Gastroesophageal sphincter (tissue), 4 donors: ENCODE measurements at regions not wholly inside any gene's neighbourhood (a gene's known extent, or its start where the extent isn't known, plus 50 kb on each side); places are given as distances from the start of the nearest gene placed in this dataset.

ENCODE experiments used
- ATAC-seq: fragments of 150-250 bp; one replicate; pipeline ENCODE4 v1.9.1; 2016; ENCODE audit warnings: mild to moderate bottlenecking, moderate library complexity
- H3K27ac ChIP-seq, 4 donors: fragments of 200-600 bp; sonication (generic) in 3 of 4; 1 replicate in 3 of 4; 2 replicates in 1 of 4; pipeline ENCODE4 v1.5.1; 2016 to 2019
- H3K27me3 ChIP-seq: fragments of 200-600 bp; sonication (generic); one replicate; pipeline ENCODE4 v1.5.1; 2019
- H3K36me3 ChIP-seq, 2 donors: fragments of 200-600 bp; sonication (generic); one replicate each; pipeline ENCODE4 v1.5.1; 2019; ENCODE audit warnings: control low read depth in 1 of 2
- H3K4me1 ChIP-seq, 3 donors: fragments of 200-600 bp; sonication (generic); 1 replicate in 2 of 3; 2 replicates in 1 of 3; pipeline ENCODE4 v1.5.1; 2016 to 2019; ENCODE audit warnings: control low read depth in 2 of 3
- H3K4me3 ChIP-seq, 2 donors: fragments of 200-600 bp; sonication (generic); one replicate each; pipeline ENCODE4 v1.5.1; 2019; ENCODE audit warnings: mild to moderate bottlenecking in 1 of 2, moderate library complexity in 1 of 2
- H3K9me3 ChIP-seq, 3 donors: fragments of 200-600 bp; sonication (generic); one replicate each; pipeline ENCODE4 v1.5.1; 2017 to 2019; ENCODE audit warnings: control low read depth in 2 of 3
- CTCF ChIP-seq, 4 experiments: fragments of 200-600 bp in 2 of 4; fragments of 450-650 bp in 2 of 4; sonication (generic) in 1 of 4; IDR thresholded peaks; one replicate each; pipeline ENCODE4 v1.5.1; 2017 to 2019; ENCODE audit warnings: antibody characterized with exemption in 4 of 4, mild to moderate bottlenecking in 2 of 4, moderate library complexity in 2 of 4
- EP300 ChIP-seq: sonication (generic); formaldehyde crosslinking; IDR thresholded peaks from one replicate; pipeline ENCODE4 v1.6.1; 2017; ENCODE audit warnings: antibody characterized with exemption, mild to moderate bottlenecking
- POLR2A ChIP-seq, 2 donors: fragments of 450-650 bp; IDR thresholded peaks; one replicate each; pipeline ENCODE4 v1.6.1; 2017; ENCODE audit warnings: antibody characterized with exemption in 2 of 2, mild to moderate bottlenecking in 2 of 2, moderate library complexity in 1 of 2
- POLR2AphosphoS5 ChIP-seq: sonication (generic); formaldehyde crosslinking; IDR thresholded peaks from one replicate; pipeline ENCODE4 v1.6.1; 2017; ENCODE audit warnings: antibody characterized with exemption
- WGBS, 2 donors: methylation state at CpG; one replicate each; pipeline ENCODE4 v1.1.5; 2018; ENCODE audit warnings: low coverage in 1 of 2; 5-methylcytosine and 5-hydroxymethylcytosine counted together

GRCh38 chr9:129239946-129240490 is 62.0 kb upstream of the IER5L start:
- 82 to 100% methylated on average over 4 to 10 of the region's 10 CpGs for WGBS, 2 donors
- H3K27me3 ChIP-seq: no peaks in the 10 kb centered on the region
- H3K27ac ChIP-seq: no peak overlapping the region
- no peak overlapping the region for H3K4me3 ChIP-seq
- H3K36me3 ChIP-seq: no peaks in the 10 kb centered on the region
- peaks cover 0 to 10% (median 5%) of the 10 kb centered on the region in 3 donors for H3K4me1 ChIP-seq
- no peaks in the 10 kb centered on the region for H3K9me3 ChIP-seq
- ATAC-seq: no peak
- TF ChIP-seq EP300: no peak
- TF ChIP-seq CTCF (IDR thresholded peaks at IDR 0.05): no peak
- no peak for TF ChIP-seq POLR2A (IDR thresholded peaks at IDR 0.05)
- TF ChIP-seq POLR2AphosphoS5: no peak

- no peak for TF ChIP-seq EP300
- no peak for TF ChIP-seq CTCF (IDR thresholded peaks at IDR 0.05)
- no peak for TF ChIP-seq POLR2A (IDR thresholded peaks at IDR 0.05)
- no peak for TF ChIP-seq POLR2AphosphoS5
- no peaks in the 10 kb centered on the region for H3K27me3 ChIP-seq
- whole genome bisulfite sequencing, 2 donors: 90 to 100% methylated on average over 1 of the region's 2 CpGs
- H3K36me3 ChIP-seq: no peaks in the 10 kb centered on the region
- H3K4me1 ChIP-seq: peaks cover 0 to 10% (median 5%) of the 10 kb centered on the region in 3 donors
- no peak for ATAC-seq
- H3K27ac ChIP-seq: no peak overlapping the region
- no peak overlapping the region for H3K4me3 ChIP-seq
- H3K9me3 ChIP-seq: peaks cover 0 to 14% (median 0%) of the 10 kb centered on the region in 3 donors
Observed at GRCh38 chr9:129237803-129238202, 59.7 kb upstream of the IER5L start.

GRCh38 chr9:129237164-129237611 is 59.1 kb upstream of the IER5L start:
- H3K27me3 ChIP-seq: no peaks in the 10 kb centered on the region
- H3K4me1 ChIP-seq: peaks cover 0 to 10% (median 5%) of the 10 kb centered on the region in 3 donors
- H3K27ac ChIP-seq: no peak overlapping the region
- 0 to 7% methylated on average over 1 to 6 of the region's 13 CpGs for WGBS, 2 donors
- ATAC-seq: no peak
- TF ChIP-seq POLR2A (IDR thresholded peaks at IDR 0.05) (no peak), EP300 (no peak), POLR2AphosphoS5 (no peak), CTCF (IDR thresholded peaks at IDR 0.05) (no peak)
- H3K9me3 ChIP-seq: peaks cover 0 to 14% (median 0%) of the 10 kb centered on the region in 3 donors
- no peak overlapping the region for H3K4me3 ChIP-seq
- H3K36me3 ChIP-seq: no peaks in the 10 kb centered on the region

GRCh38 chr9:129236441-129237145 is 58.5 kb upstream of the IER5L start:
- ATAC-seq: no peak

More at GRCh38 chr9:129236441-129237145, 58.5 kb upstream of the IER5L start:
- WGBS, 2 donors: 40 to 55% methylated on average over 2 to 6 of the region's 15 CpGs
- no peaks in the 10 kb centered on the region for H3K36me3 ChIP-seq
- no peaks in the 10 kb centered on the region for H3K27me3 ChIP-seq
- H3K27ac ChIP-seq: no peak overlapping the region
- TF ChIP-seq EP300 (no peak), POLR2AphosphoS5 (no peak), CTCF (IDR thresholded peaks at IDR 0.05) (no peak), POLR2A (IDR thresholded peaks at IDR 0.05) (no peak)
- H3K4me1 ChIP-seq: peaks cover 0 to 10% (median 5%) of the 10 kb centered on the region in 3 donors
- peaks cover 0 to 14% (median 0%) of the 10 kb centered on the region in 3 donors for H3K9me3 ChIP-seq
- no peak overlapping the region for H3K4me3 ChIP-seq
